ENCODE measurements at regions not wholly inside any gene's neighbourhood (a gene's known extent, or its start where the extent isn't known, plus 50 kb on each side); places are given as distances from the start of the nearest gene placed in this dataset.

GRCh38 chrX:122501652-122502051, 682.4 kb upstream of the GRIA3 start:
- Mint-ChIP-seq H3K9me3 (no peaks in the 10 kb centered on the region), H3K4me3 (no peak overlapping the region), H3K36me3 (no peaks in the 10 kb centered on the region), H3K4me1 (no peaks in the 10 kb centered on the region), H3K27ac (no peak overlapping the region), H3K27me3 (no peaks in the 10 kb centered on the region)
- DNase-seq, result no peak
- CTCF ChIA-PET, result no interaction called here

- Mint-ChIP-seq H3K4me3 (no peak overlapping the region), H3K27ac (no peak overlapping the region)
Measured at GRCh38 chrX:122504026-122504425, 680.1 kb upstream of the GRIA3 start.

GRCh38 chrX:122512561-122513072, 671.5 kb upstream of the GRIA3 start:
- H3K27me3 Mint-ChIP-seq, result no peaks in the 10 kb centered on the region
- no peaks in the 10 kb centered on the region for H3K36me3 Mint-ChIP-seq
- DNase-seq, result no peak
- CTCF ChIA-PET, result no interaction called here
- no peaks in the 10 kb centered on the region for H3K4me1 Mint-ChIP-seq
- no peak overlapping the region for H3K4me3 Mint-ChIP-seq
- H3K27ac Mint-ChIP-seq, result no peak overlapping the region
- H3K9me3 Mint-ChIP-seq, result peaks cover 1% of the 10 kb centered on the region

More at GRCh38 chrX:122504026-122504425, 680.1 kb upstream of the GRIA3 start:
- no peaks in the 10 kb centered on the region for H3K4me1 Mint-ChIP-seq
- H3K36me3 Mint-ChIP-seq, result no peaks in the 10 kb centered on the region
- H3K27me3 Mint-ChIP-seq, result no peaks in the 10 kb centered on the region
- CTCF ChIA-PET, result no interaction called here
- no peaks in the 10 kb centered on the region for H3K9me3 Mint-ChIP-seq
- no peak for DNase-seq

- DNase-seq, result no peak
- Mint-ChIP-seq H3K27me3 (no peaks in the 10 kb centered on the region), H3K27ac (no peak overlapping the region), H3K9me3 (peaks cover 1% of the 10 kb centered on the region), H3K36me3 (no peaks in the 10 kb centered on the region), H3K4me3 (no peak overlapping the region), H3K4me1 (no peaks in the 10 kb centered on the region)
- CTCF ChIA-PET, result no interaction called here
Measured at GRCh38 chrX:122517786-122518185, 666.3 kb upstream of the GRIA3 start.

- H3K36me3 Mint-ChIP-seq, result no peaks in the 10 kb centered on the region
- CTCF ChIA-PET, result no interaction called here
- no peak overlapping the region for H3K27ac Mint-ChIP-seq
- H3K9me3 Mint-ChIP-seq, result no peaks in the 10 kb centered on the region
- H3K4me1 Mint-ChIP-seq, result no peaks in the 10 kb centered on the region
- H3K4me3 Mint-ChIP-seq, result no peak overlapping the region
- DNase-seq, result no peak
- no peaks in the 10 kb centered on the region for H3K27me3 Mint-ChIP-seq
Measured at GRCh38 chrX:122545778-122546177, 638.3 kb upstream of the GRIA3 start.

- CTCF ChIA-PET, result no interaction called here
- no peaks in the 10 kb centered on the region for H3K9me3 Mint-ChIP-seq
- H3K4me1 Mint-ChIP-seq, result no peaks in the 10 kb centered on the region
- H3K36me3 Mint-ChIP-seq, result no peaks in the 10 kb centered on the region
- no peak overlapping the region for H3K4me3 Mint-ChIP-seq
- H3K27me3 Mint-ChIP-seq, result no peaks in the 10 kb centered on the region
- no peak overlapping the region for H3K27ac Mint-ChIP-seq
- no peak for DNase-seq
Measured at GRCh38 chrX:122546269-122546668, 637.8 kb upstream of the GRIA3 start.

GRCh38 chrX:122552286-122552800, 631.7 kb upstream of the GRIA3 start:
- CTCF ChIA-PET, result no interaction called here
- DNase-seq, result no peak
- H3K4me1 Mint-ChIP-seq, result no peaks in the 10 kb centered on the region
- H3K27ac Mint-ChIP-seq, result no peak overlapping the region
- H3K9me3 Mint-ChIP-seq, result peaks cover 3% of the 10 kb centered on the region
- no peaks in the 10 kb centered on the region for H3K27me3 Mint-ChIP-seq
- H3K4me3 Mint-ChIP-seq, result no peak overlapping the region
- no peaks in the 10 kb centered on the region for H3K36me3 Mint-ChIP-seq

GRCh38 chrX:122555925-122556324, 628.2 kb upstream of the GRIA3 start:
- Mint-ChIP-seq H3K27me3 (no peaks in the 10 kb centered on the region), H3K36me3 (no peaks in the 10 kb centered on the region)
- CTCF ChIA-PET, result no interaction called here

GRCh38 chrX:122565952-122566351, 618.1 kb upstream of the GRIA3 start:
- peaks cover under 1% of the 10 kb centered on the region for H3K9me3 Mint-ChIP-seq
- H3K27ac Mint-ChIP-seq, result no peak overlapping the region
- H3K4me1 Mint-ChIP-seq, result no peaks in the 10 kb centered on the region
- H3K36me3 Mint-ChIP-seq, result no peaks in the 10 kb centered on the region
- no peaks in the 10 kb centered on the region for H3K27me3 Mint-ChIP-seq
- no peak overlapping the region for H3K4me3 Mint-ChIP-seq
- DNase-seq, result no peak
- CTCF ChIA-PET, result no interaction called here

More at GRCh38 chrX:122555925-122556324, 628.2 kb upstream of the GRIA3 start:
- DNase-seq, result no peak
- H3K27ac Mint-ChIP-seq, result no peak overlapping the region
- no peak overlapping the region for H3K4me3 Mint-ChIP-seq
- peaks cover 3% of the 10 kb centered on the region for H3K9me3 Mint-ChIP-seq
- no peaks in the 10 kb centered on the region for H3K4me1 Mint-ChIP-seq

- peaks cover 2% of the 10 kb centered on the region for H3K9me3 Mint-ChIP-seq
- DNase-seq, result no peak
- H3K4me1 Mint-ChIP-seq, result no peaks in the 10 kb centered on the region
- no peak overlapping the region for H3K27ac Mint-ChIP-seq
- CTCF ChIA-PET, result no interaction called here
- no peaks in the 10 kb centered on the region for H3K36me3 Mint-ChIP-seq
- H3K4me3 Mint-ChIP-seq, result no peak overlapping the region
- no peaks in the 10 kb centered on the region for H3K27me3 Mint-ChIP-seq
Measured at GRCh38 chrX:122566401-122566800, 617.7 kb upstream of the GRIA3 start.

- CTCF ChIA-PET, result no interaction called here
- Mint-ChIP-seq H3K4me3 (no peak overlapping the region), H3K36me3 (no peaks in the 10 kb centered on the region), H3K27me3 (no peaks in the 10 kb centered on the region), H3K4me1 (no peaks in the 10 kb centered on the region), H3K27ac (no peak overlapping the region), H3K9me3 (peaks cover 2% of the 10 kb centered on the region)
- no peak for DNase-seq
Measured at GRCh38 chrX:122567911-122568310, 616.2 kb upstream of the GRIA3 start.

GRCh38 chrX:122572461-122572860, 611.6 kb upstream of the GRIA3 start:
- CTCF ChIA-PET, result no interaction called here
- Mint-ChIP-seq H3K9me3 (peaks cover 2% of the 10 kb centered on the region), H3K4me3 (no peak overlapping the region), H3K27ac (no peak overlapping the region), H3K36me3 (no peaks in the 10 kb centered on the region), H3K27me3 (no peaks in the 10 kb centered on the region), H3K4me1 (no peaks in the 10 kb centered on the region)
- DNase-seq, result no peak

- Mint-ChIP-seq H3K4me1 (no peaks in the 10 kb centered on the region), H3K9me3 (peaks cover 4% of the 10 kb centered on the region), H3K36me3 (no peaks in the 10 kb centered on the region), H3K27ac (no peak overlapping the region), H3K27me3 (no peaks in the 10 kb centered on the region), H3K4me3 (no peak overlapping the region)
- CTCF ChIA-PET, result no interaction called here
- no peak for DNase-seq
Measured at GRCh38 chrX:122579036-122579435, 605.0 kb upstream of the GRIA3 start.

- Mint-ChIP-seq H3K36me3 (no peaks in the 10 kb centered on the region), H3K4me1 (no peaks in the 10 kb centered on the region), H3K27me3 (no peaks in the 10 kb centered on the region), H3K27ac (no peak overlapping the region), H3K4me3 (no peak overlapping the region), H3K9me3 (peaks cover 4% of the 10 kb centered on the region)
- CTCF ChIA-PET, result no interaction called here
- no peak for DNase-seq
Measured at GRCh38 chrX:122579526-122579925, 604.6 kb upstream of the GRIA3 start.

- Mint-ChIP-seq H3K4me3 (no peak overlapping the region), H3K27ac (no peak overlapping the region), H3K4me1 (no peaks in the 10 kb centered on the region), H3K36me3 (no peaks in the 10 kb centered on the region), H3K9me3 (peaks cover 4% of the 10 kb centered on the region), H3K27me3 (no peaks in the 10 kb centered on the region)
- CTCF ChIA-PET, result no interaction called here
- DNase-seq, result no peak
Measured at GRCh38 chrX:122582280-122582974, 601.7 kb upstream of the GRIA3 start.
